ENCODE measurements at regions not wholly inside any gene's neighbourhood (a gene's known extent, or its start where the extent isn't known, plus 50 kb on each side); places are given as distances from the start of the nearest gene placed in this dataset.

DNA sequence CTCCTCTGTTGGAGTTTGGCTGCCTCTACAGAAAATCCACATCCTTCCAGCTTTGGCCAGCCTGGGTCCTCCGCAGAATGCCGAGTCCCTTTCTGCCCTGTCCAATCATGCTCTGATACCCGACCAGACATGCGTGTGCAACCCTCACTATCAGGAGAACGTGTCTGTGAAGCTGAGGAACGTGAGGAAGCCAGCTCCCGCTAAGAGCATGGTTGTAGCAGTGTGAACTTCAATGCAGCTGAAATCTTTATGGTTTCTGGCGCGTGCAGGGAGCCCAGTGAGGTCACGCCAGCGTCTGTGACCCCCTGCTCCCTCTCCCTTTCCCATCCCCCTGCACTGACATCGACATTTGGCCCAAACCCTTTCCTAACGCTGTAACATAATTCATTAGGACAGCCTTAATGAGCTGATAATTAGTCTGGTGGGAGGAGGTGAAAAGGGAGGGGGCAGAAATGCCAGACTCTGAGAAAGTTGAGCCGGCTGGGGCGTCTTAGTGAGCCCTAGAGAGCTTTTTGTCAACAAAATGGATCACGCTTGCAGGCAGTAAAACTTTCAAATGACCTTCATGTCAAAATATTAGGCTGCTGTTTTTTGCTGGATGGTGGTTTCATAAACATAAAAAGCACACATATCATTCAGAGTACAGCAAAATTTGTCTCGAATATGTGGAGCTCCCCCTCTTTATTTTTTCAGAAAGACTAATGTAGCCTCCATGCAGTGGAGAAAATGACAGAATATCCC lies 423.3 kb downstream of the QKI start:
- Histone ChIP-seq H3K4me3 (ENCODE audit: low read length) (no peak overlapping the region), H3K9me3 (ENCODE audit: control insufficient read depth, insufficient read depth, low read length) (peaks cover 9% of the 10 kb centered on the region; the same call in 1 of the 2 replicates), H3K27ac (ENCODE audit: low read depth, low read length) (no peak overlapping the region), H3K4me2 (ENCODE audit: low read length) (no peak overlapping the region), H3K36me3 (ENCODE audit: control insufficient read depth, low read length) (no peaks in the 10 kb centered on the region), H3K9me2 (replicated peaks; ENCODE audit: control insufficient read depth, low read length) (no peaks in the 10 kb centered on the region), H3F3A (ENCODE audit: control insufficient read depth, insufficient read depth) (no peaks in the 10 kb centered on the region), H3K27me3 (ENCODE audit: control insufficient read depth, low read length) (0 out of 2 replicates have a peak, but pooled peaks cover 3% of the 10 kb centered on the region), H4K20me1 (ENCODE audit: control insufficient read depth, insufficient read depth, low read depth, low read length) (no peaks in the 10 kb centered on the region), H3K4me1 (ENCODE audit: control insufficient read depth, low read length) (no peaks in the 10 kb centered on the region), H3K79me2 (ENCODE audit: control insufficient read depth, low read length) (no peaks in the 10 kb centered on the region)
- TF ChIP-seq, protein P1, sequence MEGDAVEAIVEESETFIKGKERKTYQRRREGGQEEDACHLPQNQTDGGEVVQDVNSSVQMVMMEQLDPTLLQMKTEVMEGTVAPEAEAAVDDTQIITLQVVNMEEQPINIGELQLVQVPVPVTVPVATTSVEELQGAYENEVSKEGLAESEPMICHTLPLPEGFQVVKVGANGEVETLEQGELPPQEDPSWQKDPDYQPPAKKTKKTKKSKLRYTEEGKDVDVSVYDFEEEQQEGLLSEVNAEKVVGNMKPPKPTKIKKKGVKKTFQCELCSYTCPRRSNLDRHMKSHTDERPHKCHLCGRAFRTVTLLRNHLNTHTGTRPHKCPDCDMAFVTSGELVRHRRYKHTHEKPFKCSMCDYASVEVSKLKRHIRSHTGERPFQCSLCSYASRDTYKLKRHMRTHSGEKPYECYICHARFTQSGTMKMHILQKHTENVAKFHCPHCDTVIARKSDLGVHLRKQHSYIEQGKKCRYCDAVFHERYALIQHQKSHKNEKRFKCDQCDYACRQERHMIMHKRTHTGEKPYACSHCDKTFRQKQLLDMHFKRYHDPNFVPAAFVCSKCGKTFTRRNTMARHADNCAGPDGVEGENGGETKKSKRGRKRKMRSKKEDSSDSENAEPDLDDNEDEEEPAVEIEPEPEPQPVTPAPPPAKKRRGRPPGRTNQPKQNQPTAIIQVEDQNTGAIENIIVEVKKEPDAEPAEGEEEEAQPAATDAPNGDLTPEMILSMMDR (IDR thresholded peaks at IDR 0.05; ENCODE audit: low read depth, low read length, poor library complexity, severe bottlenecking): no peak
- TF ChIP-seq EZH2phosphoT487 (IDR thresholded peaks at IDR 0.05; ENCODE audit: borderline replicate concordance, low read length): no peak

DNA sequence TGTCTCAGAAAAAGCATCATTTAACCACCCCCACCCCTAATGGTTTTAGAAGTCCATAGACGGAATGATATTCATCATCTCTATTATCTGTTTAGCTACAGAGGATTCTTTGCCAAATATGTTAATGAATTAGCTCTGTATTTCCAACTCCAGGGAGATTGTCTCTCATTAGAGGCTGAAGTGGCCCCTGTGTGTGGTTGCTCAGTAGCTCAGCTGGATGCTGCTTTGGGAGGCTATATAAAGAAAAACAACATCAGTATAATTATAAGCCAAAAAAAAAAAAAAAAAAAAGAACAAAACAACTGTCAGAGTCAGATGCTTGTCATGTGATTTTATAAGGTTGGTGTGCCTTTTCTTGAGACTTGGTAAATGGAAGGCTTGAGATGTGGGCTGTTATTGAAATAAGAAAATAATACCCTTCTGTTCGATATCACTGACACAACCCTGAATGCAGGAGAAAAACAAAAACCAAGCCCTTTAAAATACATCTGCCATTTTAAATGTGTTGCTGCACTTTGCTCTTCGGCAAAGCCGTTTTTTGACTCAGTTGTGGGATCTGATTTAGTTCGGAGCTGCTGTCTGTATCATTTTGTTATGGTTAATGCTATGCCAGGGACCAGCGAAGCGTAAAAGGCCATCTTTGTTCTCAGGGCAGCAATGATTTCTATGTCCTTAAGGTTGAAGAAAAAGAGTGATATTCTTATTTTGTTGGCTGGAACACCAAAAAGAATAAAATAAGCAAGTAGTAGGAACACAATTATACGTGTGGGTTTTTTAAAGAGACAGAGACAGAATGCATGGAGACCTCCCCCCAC lies 422.6 kb downstream of the QKI start:
- Histone ChIP-seq H3F3A (ENCODE audit: control insufficient read depth, insufficient read depth) (no peaks in the 10 kb centered on the region), H3K79me2 (ENCODE audit: control insufficient read depth, low read length) (no peaks in the 10 kb centered on the region), H3K27ac (ENCODE audit: low read depth, low read length) (no peak overlapping the region), H3K4me3 (ENCODE audit: low read length) (no peak overlapping the region), H3K9me2 (replicated peaks; ENCODE audit: control insufficient read depth, low read length) (no peaks in the 10 kb centered on the region), H3K36me3 (ENCODE audit: control insufficient read depth, low read length) (no peaks in the 10 kb centered on the region), H4K20me1 (ENCODE audit: control insufficient read depth, insufficient read depth, low read depth, low read length) (no peaks in the 10 kb centered on the region), H3K4me1 (ENCODE audit: control insufficient read depth, low read length) (no peaks in the 10 kb centered on the region), H3K4me2 (ENCODE audit: low read length) (no peak overlapping the region), H3K27me3 (ENCODE audit: control insufficient read depth, low read length) (0 out of 2 replicates have a peak, but pooled peaks cover 3% of the 10 kb centered on the region), H3K9me3 (ENCODE audit: control insufficient read depth, insufficient read depth, low read length) (peaks cover 9% of the 10 kb centered on the region; the same call in 1 of the 2 replicates)
- TF ChIP-seq EZH2phosphoT487 (IDR thresholded peaks at IDR 0.05; ENCODE audit: borderline replicate concordance, low read length): no peak
- TF ChIP-seq, protein P1 (IDR thresholded peaks at IDR 0.05; ENCODE audit: low read depth, low read length, poor library complexity, severe bottlenecking): no peak

DNA sequence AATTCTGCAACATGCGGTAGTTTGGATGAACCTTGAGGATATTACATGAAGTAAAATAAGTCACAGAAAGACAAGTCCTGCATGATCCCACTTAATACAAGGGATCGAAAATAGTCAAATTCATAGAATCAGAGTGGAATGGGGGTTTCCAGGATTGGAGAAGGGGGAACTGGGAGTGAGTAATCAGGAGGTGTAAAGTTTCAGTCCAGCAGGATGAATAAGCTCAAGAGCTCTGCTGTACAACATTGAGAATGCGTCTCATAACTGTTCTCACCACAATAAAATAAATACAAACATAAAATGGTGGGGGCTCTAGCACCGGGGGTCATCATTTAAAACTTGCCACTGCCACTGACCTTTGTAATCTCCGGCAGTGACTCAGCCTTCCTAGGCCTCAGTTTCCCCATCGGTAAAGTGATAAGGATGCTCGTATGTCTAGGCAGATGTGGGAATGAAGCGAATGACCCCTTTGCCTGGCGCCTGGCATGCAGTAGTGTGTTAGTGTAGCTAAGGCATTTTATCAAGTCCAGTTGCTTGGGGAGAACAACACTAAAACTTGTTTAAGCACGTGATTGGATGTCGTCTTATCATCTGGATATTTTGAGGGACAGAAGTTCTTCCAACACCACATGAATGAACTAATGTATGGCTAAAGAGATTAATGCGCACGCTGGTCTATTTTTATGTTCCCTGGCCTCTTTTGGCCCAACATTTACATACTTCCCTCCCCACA lies 421.1 kb downstream of the QKI start:
- H3K9me2 ChIP-seq (replicated peaks; ENCODE audit: control insufficient read depth, low read length): no peaks in the 10 kb centered on the region
- H3K79me2 ChIP-seq (ENCODE audit: control insufficient read depth, low read length): no peaks in the 10 kb centered on the region
- no peak overlapping the region for H3K27ac ChIP-seq (ENCODE audit: low read depth, low read length)
- H3K4me3 ChIP-seq (ENCODE audit: low read length): no peak overlapping the region
- H4K20me1 ChIP-seq (ENCODE audit: control insufficient read depth, insufficient read depth, low read depth, low read length): no peaks in the 10 kb centered on the region
- no peaks in the 10 kb centered on the region for H3F3A ChIP-seq (ENCODE audit: control insufficient read depth, insufficient read depth)
- no peaks in the 10 kb centered on the region for H3K36me3 ChIP-seq (ENCODE audit: control insufficient read depth, low read length)
- no peak overlapping the region for H3K4me2 ChIP-seq (ENCODE audit: low read length)
- no peaks in the 10 kb centered on the region for H3K4me1 ChIP-seq (ENCODE audit: control insufficient read depth, low read length)
- 0 out of 2 replicates have a peak, but pooled peaks cover 3% of the 10 kb centered on the region for H3K27me3 ChIP-seq (ENCODE audit: control insufficient read depth, low read length)
- no peaks in the 10 kb centered on the region; the same call in 1 of the 2 replicates for H3K9me3 ChIP-seq (ENCODE audit: control insufficient read depth, insufficient read depth, low read length)
- TF ChIP-seq, protein P1 (IDR thresholded peaks at IDR 0.05; ENCODE audit: low read depth, low read length, poor library complexity, severe bottlenecking): no peak
- TF ChIP-seq EZH2phosphoT487 (IDR thresholded peaks at IDR 0.05; ENCODE audit: borderline replicate concordance, low read length): no peak
